ENCODE measurements at regions not wholly inside any gene's neighbourhood (a gene's known extent, or its start where the extent isn't known, plus 50 kb on each side); places are given as distances from the start of the nearest gene placed in this dataset.

DNA sequence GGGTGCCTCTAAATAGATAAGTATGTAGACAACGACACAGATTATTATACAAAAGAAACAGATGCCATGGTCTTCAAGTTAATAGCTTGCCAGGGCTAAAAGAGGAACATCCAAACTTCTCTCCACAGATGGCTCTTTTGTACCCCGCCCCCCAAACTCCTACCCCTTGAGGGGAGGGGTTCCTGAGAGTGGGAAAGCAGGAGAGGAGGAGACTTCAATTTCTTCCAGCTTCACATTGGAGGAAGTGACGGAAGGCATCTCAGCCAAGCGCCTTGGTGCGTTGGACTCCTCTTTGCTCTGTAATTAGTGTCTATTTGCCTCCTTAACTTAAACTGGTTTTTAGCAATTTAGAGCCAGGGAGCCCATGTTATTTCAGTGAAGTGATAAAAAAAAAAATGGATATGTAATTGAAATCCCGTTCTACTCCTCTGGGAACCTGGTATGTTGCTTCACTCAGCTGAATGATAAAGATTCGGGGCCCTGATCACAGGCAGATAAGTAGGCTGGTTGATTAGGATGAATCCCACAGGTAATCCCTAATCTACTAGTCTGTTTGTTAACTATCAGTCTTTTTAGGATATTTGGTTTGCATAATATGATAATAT lies 580.9 kb upstream of the CADM1 start:
- Histone ChIP-seq H3K9ac (ENCODE audit: low read length) (no peak overlapping the region), H3K4me3 (ENCODE audit: low read length) (no peak overlapping the region), H3K27ac (ENCODE audit: low read length) (no peak overlapping the region), H3K4me2 (ENCODE audit: low read length) (no peak overlapping the region), H2AFZ (ENCODE audit: low read depth, low read length) (no peak overlapping the region), H3K79me2 (ENCODE audit: low read length) (no peaks in the 10 kb centered on the region), H3K4me1 (ENCODE audit: low read length) (no peaks in the 10 kb centered on the region), H3K9me3 (ENCODE audit: insufficient read depth, low read length) (no peaks in the 10 kb centered on the region), H3K36me3 (replicated peaks; ENCODE audit: low read depth, low read length) (no peaks in the 10 kb centered on the region), H3K27me3 (ENCODE audit: low read depth, low read length) (peaks cover 36% of the 10 kb centered on the region), H4K20me1 (ENCODE audit: insufficient read depth, low read length) (no peaks in the 10 kb centered on the region)
- TF ChIP-seq EZH2phosphoT487 (IDR thresholded peaks at IDR 0.05; ENCODE audit: low read depth) = no peak
- TF ChIP-seq, protein P1, sequence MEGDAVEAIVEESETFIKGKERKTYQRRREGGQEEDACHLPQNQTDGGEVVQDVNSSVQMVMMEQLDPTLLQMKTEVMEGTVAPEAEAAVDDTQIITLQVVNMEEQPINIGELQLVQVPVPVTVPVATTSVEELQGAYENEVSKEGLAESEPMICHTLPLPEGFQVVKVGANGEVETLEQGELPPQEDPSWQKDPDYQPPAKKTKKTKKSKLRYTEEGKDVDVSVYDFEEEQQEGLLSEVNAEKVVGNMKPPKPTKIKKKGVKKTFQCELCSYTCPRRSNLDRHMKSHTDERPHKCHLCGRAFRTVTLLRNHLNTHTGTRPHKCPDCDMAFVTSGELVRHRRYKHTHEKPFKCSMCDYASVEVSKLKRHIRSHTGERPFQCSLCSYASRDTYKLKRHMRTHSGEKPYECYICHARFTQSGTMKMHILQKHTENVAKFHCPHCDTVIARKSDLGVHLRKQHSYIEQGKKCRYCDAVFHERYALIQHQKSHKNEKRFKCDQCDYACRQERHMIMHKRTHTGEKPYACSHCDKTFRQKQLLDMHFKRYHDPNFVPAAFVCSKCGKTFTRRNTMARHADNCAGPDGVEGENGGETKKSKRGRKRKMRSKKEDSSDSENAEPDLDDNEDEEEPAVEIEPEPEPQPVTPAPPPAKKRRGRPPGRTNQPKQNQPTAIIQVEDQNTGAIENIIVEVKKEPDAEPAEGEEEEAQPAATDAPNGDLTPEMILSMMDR (IDR thresholded peaks at IDR 0.05; ENCODE audit: low read depth, low read length) = no peak

DNA sequence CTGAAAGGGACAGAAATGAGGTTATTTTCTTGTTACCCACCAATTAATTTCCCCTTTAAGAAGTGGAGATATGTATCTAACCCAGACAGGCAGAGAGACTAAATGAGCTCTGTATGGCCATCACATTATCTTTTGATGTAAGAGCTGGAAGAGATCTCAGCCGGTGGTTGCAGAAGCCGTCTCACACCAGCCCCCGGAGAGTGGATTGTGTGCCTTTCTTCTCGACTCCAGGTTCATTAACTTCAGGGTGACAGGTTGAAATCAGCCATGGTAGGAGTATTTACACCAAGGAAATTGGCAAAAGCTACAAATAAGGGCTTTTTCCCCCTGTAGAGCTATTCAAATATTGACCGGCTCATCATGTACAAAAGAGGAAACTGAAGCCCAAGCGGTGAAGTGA lies 580.3 kb upstream of the CADM1 start:
- no peak overlapping the region for H3K4me3 ChIP-seq (ENCODE audit: low read length)
- no peak for TF ChIP-seq EZH2phosphoT487 (IDR thresholded peaks at IDR 0.05; ENCODE audit: low read depth)
- TF ChIP-seq, protein P1 (IDR thresholded peaks at IDR 0.05; ENCODE audit: low read depth, low read length) = no peak
- no peak overlapping the region for H3K27ac ChIP-seq (ENCODE audit: low read length)
- H3K9me3 ChIP-seq (ENCODE audit: insufficient read depth, low read length) = no peaks in the 10 kb centered on the region
- H3K4me1 ChIP-seq (ENCODE audit: low read length) = no peaks in the 10 kb centered on the region
- no peaks in the 10 kb centered on the region for H3K79me2 ChIP-seq (ENCODE audit: low read length)
- H3K4me2 ChIP-seq (ENCODE audit: low read length) = no peak overlapping the region
- H4K20me1 ChIP-seq (ENCODE audit: insufficient read depth, low read length) = no peaks in the 10 kb centered on the region
- H3K27me3 ChIP-seq (ENCODE audit: low read depth, low read length) = peaks cover 36% of the 10 kb centered on the region
- H3K36me3 ChIP-seq (replicated peaks; ENCODE audit: low read depth, low read length) = no peaks in the 10 kb centered on the region
- H2AFZ ChIP-seq (ENCODE audit: low read depth, low read length) = no peak overlapping the region
- no peak overlapping the region for H3K9ac ChIP-seq (ENCODE audit: low read length)

DNA sequence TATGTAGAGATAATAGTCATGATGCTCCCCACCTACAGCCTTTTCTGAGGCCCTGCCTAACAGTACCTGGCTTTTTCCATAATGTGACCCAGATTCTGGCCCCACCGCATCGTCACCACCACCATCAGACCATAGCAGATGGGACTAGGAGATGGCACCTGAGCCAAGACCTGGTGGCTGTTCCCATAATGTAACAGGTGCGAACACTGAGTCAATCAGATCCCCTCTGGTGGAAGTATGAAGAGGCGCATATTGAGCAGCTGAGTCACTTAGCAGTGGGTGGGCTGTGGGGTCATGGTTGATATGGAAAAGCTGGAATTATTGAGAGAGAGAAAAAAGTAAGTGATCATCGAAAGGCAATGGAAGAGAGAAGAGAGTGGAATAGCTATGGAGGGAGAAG lies 578.0 kb upstream of the CADM1 start:
- no peaks in the 10 kb centered on the region for H3K79me2 ChIP-seq (ENCODE audit: low read length)
- H3K4me1 ChIP-seq (ENCODE audit: low read length) = peaks cover 8% of the 10 kb centered on the region; the same call in 1 of the 2 replicates
- H3K4me2 ChIP-seq (ENCODE audit: low read length) = no peak overlapping the region
- H3K9ac ChIP-seq (ENCODE audit: low read length) = no peak overlapping the region
- H3K9me3 ChIP-seq (ENCODE audit: insufficient read depth, low read length) = no peaks in the 10 kb centered on the region
- no peak overlapping the region for H2AFZ ChIP-seq (ENCODE audit: low read depth, low read length)
- H3K36me3 ChIP-seq (replicated peaks; ENCODE audit: low read depth, low read length) = no peaks in the 10 kb centered on the region
- H3K4me3 ChIP-seq (ENCODE audit: low read length) = no peak overlapping the region
- peaks cover 36% of the 10 kb centered on the region for H3K27me3 ChIP-seq (ENCODE audit: low read depth, low read length)
- H3K27ac ChIP-seq (ENCODE audit: low read length) = no peak overlapping the region
- no peaks in the 10 kb centered on the region for H4K20me1 ChIP-seq (ENCODE audit: insufficient read depth, low read length)
- TF ChIP-seq, protein P1 (IDR thresholded peaks at IDR 0.05; ENCODE audit: low read depth, low read length) = no peak
- no peak for TF ChIP-seq EZH2phosphoT487 (IDR thresholded peaks at IDR 0.05; ENCODE audit: low read depth)

DNA sequence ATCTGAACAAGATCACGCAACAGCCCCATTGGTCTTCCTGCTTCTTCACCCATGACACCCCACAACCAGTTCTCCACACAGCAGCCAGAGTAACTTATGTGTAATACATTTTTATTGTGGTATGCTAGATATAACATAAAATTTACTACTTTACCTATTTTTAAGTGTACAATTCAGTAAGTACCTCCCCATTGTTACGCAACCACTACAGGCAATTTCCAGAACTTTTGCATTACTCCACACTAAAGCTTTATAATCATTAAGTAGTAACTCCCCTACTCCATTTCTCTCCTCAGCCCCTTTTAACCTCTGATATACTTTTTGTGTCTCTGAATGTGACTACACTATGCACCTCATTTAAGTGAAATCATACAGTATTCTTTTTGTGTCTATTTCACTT lies 575.4 kb upstream of the CADM1 start:
- peaks cover 15% of the 10 kb centered on the region for H3K4me1 ChIP-seq (ENCODE audit: low read length)
- peaks cover 19% of the 10 kb centered on the region for H3K27me3 ChIP-seq (ENCODE audit: low read depth, low read length)
- no peak overlapping the region for H3K27ac ChIP-seq (ENCODE audit: low read length)
- H3K79me2 ChIP-seq (ENCODE audit: low read length) = no peaks in the 10 kb centered on the region
- H3K9me3 ChIP-seq (ENCODE audit: insufficient read depth, low read length) = no peaks in the 10 kb centered on the region
- H3K4me3 ChIP-seq (ENCODE audit: low read length) = no peak overlapping the region
- H3K4me2 ChIP-seq (ENCODE audit: low read length) = no peak overlapping the region
- H3K36me3 ChIP-seq (replicated peaks; ENCODE audit: low read depth, low read length) = no peaks in the 10 kb centered on the region
- no peaks in the 10 kb centered on the region for H4K20me1 ChIP-seq (ENCODE audit: insufficient read depth, low read length)
- no peak overlapping the region for H3K9ac ChIP-seq (ENCODE audit: low read length)
- TF ChIP-seq, protein P1 (IDR thresholded peaks at IDR 0.05; ENCODE audit: low read depth, low read length) = no peak
- TF ChIP-seq EZH2phosphoT487 (IDR thresholded peaks at IDR 0.05; ENCODE audit: low read depth) = no peak
- no peak overlapping the region for H2AFZ ChIP-seq (ENCODE audit: low read depth, low read length)

Measured in OCI-LY3 (cell line).